NCI-H2196 treated with DMSO at 0.1 percent for 48 hours (cell line): ENCODE measurements at regions not wholly inside any gene's neighbourhood (a gene's known extent, or its start where the extent isn't known, plus 50 kb on each side); places are given as distances from the start of the nearest gene placed in this dataset.
A peak's percentile ranks its signal among the peaks of the same experiment; 100 is the strongest.
"Not testable (repeated sequence)": the region's sequence is repeated elsewhere in the genome, so short reads cannot be mapped to it uniquely, and the experiment has no call there.

ENCODE experiments used
- DNase-seq: peaks from one replicate; lab custom pipeline; 2025; ENCODE audit not compliant: unreplicated experiment; lab: John Stamatoyannopoulos, UW

DNA sequence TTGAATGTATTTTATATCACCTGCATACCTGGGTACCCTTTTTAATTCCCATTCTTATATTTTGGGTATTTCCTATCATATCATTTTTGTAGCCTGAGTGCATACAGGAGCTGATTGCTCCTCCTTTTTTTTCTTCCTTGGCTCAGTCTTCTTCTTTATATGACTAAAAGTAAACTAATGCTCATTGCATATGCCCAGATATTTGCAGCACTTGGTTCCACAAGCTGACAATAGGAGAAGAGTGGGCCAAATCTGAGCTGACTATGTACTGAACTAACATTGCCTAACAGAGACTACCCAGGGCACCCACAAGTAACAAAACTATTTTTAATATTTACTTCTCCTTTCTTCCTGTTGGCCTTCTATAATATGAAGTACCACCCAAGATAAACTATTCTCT, 131.7 kb upstream of the SPOPL start:
- DNase-seq, result no peak

DNA sequence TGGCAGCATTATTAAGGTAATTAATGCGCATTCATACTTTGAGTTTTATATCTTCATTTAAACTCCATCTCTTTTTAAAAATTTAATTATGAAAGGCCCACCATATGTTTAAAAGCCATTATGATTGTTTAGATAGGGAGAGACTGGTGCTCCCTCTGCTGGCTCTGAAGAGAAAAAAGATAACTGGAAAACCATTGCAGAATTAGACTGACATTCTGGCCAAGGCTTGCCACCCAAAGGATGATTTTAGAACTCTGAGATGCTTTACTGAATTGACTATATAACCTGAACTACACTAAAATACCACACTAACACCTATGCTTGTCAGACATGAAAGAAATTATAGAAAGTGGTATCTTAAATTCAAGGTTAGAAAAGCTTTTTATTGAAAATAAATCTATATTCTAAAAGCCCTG, 127.6 kb upstream of the SPOPL start:
- peak; percentile 12 for DNase-seq

DNA sequence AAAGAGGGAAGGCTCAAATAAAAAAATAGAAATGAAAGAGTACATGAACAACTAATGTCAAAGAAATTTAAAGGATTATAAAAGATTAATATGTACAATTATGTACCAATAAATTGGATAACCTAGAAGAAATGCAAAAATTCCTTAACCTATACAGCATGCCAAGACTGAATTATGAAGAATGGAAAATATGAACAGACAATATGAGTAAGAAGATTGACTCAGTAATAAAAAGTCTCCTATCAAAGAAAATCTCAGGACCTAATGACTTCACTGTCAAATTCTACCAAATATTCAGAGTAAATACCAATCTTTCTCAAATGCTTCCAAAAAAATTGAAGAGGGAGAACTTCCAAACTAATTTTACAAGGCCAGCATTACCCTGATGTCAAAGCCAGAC, 120.2 kb upstream of the SPOPL start:
- DNase-seq, result no peak

DNA sequence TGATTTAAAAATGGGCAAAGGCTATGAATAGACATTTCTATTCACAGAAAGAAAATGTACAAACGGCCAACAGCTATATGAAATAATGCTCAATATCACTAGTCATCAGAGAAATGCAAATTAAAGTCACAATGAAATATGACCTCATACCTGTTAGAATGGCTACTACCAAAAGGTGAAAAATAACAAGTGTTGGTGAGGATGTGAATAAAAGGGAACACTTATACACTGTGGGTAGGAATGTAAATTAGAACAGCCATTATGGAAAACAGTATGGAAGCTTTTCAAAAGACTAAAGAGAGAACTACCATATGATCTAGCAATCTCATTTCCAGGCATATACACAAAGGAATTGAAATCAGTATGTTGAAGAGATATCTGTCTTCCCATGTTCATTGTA, 118.9 kb upstream of the SPOPL start:
- DNase-seq, result no peak

DNA sequence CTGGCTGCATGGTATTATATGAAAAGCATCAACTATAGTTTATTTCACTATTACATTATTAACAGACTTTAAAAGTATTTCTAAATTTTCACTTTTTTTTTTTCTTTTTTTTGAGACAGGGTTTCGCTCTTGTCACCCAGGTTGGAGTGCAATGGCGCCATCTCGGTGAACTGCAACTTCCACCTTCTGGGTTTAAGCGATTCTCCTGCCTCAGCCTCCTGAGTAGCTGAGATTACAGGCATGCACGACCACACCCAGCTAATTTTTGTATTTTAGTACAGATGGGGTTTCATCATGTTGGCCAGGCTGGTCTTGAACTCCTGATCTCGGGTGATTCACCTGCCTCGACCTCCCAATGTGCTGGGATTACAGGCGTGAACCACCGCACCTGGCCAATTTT, 115.4 kb upstream of the SPOPL start:
- not testable (repeated sequence) for DNase-seq

DNA sequence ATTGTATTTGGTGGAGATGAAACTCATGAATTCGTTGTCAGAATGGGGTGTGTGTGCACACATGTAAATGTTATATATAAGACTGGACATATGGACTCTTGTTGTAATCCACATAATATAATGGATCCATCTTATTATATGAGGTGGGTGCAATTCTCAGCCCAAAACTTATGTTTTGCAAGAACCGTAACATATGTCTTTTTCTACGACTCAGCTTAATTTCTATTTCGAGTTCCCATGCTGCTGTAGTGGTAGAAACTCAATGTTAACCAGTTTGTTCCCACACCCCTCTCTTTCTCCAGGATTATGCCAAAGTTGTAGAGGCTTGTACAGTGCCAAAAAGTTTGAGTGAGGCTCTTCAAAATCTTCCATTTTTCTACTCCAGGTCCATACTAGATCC, 112.5 kb upstream of the SPOPL start:
- DNase-seq, result no peak

DNA sequence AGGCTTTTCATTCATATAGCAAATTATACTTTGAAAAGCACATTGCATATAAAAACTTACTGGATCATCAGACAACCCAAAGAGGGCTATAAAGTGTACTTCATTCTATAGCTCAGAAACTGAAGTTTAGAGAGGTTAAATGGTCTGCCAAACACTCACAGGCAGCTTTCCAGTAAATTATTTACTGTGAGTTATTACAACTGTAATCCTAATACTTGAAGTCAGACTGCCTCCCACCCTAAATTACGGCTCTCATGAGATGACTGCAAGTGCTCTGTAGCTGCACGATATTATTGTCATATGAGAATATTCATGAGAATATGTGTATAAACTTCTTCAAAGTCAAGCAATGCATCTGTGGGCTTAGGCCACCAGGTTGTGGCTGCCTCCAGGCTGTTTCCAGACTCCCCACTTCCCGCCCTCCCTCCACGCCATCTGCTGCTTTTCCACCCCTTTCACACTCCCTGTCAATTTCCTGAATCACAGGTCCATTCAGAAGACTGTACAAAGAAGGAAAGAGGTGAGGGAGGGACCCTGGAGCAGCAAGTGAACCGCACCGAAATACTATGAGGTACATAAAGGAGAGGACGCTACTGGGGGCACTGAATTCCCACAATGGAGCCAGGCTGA, 111.1 kb upstream of the SPOPL start:
- DNase-seq, result no peak

DNA sequence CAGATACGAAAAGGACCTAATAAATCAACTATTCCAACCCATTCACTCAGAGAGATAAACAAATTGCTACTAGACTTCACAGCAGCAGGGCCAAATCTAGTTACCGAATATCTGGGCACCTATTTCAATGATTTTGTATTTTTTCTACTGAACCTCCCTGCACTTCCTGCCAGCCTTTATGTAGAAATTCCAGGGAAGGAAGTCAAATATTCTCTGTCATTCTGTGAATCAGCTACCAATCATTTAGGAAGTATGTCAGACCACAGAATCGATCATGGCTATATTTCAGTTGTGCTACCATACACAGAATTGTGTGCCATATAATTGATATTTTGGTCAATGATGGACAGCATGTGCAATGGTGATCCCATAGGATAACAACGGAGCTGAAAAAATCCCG, 109.6 kb upstream of the SPOPL start:
- DNase-seq, result no peak

DNA sequence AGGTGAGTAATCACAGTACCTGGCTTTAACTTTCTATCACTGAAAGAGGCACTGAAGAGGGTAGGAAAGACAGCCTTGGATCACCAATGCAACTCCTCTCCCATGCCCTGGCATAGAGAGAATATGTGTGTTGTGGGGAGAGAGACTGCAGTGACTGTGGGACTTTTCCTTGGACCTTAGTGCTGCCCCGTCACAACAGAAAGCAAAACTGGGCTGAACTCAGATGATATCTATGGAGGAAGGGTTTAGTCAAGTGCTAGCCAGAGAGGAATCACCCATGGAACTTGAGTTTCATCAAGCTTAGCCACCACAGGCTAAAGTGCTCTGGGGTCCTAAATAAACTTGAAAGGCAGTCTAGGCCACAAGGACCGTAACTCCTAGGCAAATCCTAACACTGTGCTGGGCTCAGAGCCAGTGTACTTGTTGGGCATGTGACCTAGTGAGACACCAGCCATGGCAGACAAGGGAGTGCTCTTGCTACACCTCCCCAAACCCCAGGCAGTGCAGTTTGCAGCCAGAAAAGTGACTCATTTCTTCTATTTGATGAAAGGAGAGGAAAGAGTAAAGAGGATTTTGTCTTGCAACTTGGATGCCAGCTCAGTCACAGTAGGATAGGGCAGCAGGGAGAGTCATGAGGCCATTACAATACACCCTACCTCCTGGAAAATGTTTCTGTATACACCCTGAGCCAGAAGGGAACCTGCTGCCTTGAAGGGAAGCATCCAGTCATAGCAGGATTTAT, 105.8 kb upstream of the SPOPL start:
- no peak for DNase-seq

DNA sequence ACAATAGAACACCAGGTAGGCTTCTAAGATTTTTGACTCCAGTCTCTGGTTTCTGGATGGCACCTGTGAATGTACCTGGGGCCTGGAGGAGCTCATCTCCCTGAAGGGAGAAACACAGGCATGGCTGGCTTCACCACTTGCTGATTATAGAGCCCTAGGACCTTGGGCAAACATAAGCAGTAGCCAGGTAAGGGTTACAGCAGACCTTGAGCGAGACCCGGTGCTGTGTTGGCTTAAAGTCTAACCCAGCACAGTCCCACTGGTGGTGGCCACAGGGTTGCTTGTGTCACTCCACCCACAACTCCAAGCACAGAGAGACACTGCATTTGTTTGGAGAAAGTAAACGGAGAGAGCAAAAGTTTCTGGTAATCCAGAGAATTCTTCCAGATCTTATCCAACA, 104.7 kb upstream of the SPOPL start:
- DNase-seq, result no peak

DNA sequence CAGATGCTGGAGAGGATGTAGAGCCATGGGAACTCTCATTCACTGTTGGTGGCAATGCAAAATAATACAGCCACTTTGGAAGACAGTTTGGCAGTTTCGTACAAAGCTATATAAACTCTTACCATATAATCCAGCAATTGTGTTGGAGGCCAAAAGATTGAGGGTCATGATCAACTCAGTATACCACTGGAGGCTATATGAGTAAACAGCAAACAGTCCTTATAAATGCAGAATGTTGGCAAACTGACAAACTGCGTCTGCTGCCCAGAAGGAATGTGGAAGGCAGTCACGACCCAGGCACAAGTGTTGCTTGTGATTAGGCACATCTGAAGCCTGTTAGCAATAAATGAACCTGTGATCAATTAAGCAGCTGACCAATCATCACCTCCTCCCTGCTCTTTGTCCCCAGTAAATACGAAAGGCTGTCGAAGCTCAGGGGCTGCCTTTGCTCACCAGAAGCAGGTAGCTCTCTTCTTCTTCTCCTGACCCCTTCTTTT, 98.1 kb upstream of the SPOPL start:
- DNase-seq, result no peak

DNA sequence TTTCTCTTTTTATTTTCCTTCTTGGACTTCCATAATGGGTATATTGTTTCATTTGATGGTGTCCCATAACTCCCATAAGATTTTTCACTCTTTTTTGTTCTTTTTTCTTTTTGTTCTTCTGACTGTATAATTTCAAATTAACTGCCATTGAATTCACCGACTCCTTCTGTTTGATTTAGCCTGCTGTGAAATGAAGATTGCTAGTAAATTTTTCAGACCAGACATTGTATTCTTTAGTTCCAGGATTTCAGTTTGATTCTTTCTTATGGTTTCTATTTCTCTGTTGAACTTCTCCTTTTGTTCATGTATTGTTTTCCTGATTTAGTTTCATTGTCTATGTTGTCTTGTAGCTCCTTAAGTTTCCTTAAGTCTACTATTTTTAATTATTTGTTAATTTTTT, 87.6 kb upstream of the SPOPL start:
- DNase-seq, result no peak

DNA sequence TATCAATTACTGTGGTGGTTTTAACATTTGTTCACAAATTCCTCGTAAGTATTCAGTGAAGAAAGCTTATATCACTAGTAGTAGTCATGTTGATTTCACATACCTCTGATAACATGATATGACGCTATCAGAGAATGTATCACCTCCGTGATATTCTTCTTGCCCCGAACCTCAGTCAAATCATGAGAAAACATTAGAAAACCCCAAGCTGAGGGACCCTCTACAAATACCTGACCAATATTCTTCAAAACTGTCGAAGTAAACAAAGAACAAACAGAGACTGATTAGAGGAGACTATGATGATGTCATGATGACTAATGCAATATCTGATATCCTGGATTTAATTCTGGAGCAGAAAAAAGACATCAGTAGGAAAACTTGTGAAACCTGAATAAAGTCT, 85.6 kb upstream of the SPOPL start:
- no peak for DNase-seq

DNA sequence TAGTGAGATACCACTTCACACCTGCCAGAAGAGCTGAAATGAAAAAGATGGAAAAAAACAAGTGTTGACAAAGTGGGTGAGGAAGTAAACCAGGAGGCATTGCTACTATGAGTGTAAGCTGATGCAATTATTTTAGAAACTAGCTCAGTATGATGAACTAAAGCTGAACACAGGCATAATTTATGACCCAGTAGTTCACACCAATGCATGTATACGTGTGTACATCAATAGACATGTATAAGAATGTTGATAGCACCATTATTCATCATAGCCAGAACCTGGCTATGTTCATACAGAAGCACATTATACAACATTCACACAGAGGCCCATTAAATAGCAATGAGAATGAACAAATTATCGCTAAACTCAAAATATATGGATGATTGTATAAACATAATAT, 83.1 kb upstream of the SPOPL start:
- no peak for DNase-seq

DNA sequence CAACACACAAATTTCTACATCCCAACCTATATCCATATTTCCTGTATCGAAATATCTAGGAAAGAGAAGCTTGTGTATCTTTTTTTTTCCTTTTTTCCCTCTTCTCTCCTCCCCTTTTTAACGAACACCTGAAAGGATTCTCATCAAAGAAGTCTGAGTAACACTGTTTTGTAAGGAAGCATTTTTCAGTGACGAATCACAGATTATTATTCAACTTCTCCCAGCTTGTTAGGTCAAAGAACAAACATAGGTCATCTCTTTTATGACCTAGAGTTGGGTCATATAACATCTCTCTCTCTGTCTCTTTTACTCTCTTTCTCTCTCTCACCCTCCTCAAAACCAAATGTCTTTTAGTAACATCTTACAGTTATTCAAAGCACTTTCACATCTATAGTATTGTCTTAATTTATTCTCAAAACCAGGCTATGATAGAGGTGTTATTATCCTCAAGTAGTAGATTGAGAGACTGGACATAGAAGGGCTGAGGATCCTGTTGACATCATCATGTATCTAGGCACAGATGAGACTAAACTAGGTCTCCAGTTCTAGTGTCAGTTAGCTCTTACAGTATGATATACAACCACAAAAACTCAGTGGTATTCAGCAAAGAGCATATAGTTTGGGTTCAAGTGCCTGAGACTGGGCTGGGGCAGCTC, 80.1 kb upstream of the SPOPL start:
- no peak for DNase-seq

DNA sequence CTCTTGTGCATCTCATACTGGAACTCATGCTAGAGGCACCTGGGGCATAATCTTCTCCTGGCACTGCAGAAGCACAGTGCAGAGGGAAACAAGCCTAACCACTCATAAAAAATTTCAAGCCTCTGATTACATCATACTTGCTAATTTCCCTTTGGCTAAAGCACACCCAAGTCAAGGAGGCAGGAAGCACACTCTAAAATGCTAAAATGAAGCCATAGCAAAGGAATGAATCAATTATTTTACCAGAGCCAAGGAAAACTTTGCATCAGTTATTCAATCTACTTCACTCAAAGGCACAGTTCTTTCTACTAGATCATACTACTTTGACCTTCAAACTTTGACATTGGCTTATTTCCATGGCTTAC, 79.6 kb upstream of the SPOPL start:
- DNase-seq, result no peak

DNA sequence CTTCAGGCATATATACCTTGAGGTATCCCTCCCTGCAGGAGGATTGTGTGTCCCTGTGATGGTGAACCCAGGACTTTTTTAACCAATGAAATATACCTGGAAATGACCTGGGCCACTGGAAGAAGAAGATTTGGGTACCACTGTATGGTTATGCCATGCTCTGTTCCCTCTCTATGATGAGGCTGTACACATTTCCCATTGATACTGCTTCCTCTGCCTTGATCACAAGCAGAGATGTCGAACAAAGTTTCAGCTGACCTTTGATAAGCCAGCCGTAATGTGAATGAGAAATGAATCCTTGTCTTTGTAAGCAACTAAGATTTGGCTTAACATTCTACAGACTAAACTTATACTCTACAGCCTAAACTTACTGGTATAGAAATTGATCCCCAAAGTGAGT, 78.4 kb upstream of the SPOPL start:
- DNase-seq, result no peak

DNA sequence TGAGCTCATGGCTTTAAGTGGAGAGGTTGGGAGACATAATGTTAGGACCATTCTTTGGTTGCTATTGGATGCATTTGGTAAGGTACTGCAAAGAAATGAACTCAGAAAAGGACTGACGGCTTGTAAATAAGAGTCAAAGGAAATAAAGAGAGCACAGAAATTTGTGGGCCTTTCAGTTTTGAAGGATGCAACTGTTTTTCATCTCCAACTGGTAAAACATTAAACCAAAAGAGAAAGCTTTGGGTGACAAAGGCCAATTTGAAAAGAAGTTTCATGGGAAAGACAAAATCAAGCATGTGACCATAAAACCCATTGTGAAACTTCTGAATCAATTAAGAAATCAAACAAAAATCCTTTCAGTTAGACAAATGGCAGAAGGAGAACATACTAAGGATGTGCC, 77.8 kb upstream of the SPOPL start:
- DNase-seq, result no peak

DNA sequence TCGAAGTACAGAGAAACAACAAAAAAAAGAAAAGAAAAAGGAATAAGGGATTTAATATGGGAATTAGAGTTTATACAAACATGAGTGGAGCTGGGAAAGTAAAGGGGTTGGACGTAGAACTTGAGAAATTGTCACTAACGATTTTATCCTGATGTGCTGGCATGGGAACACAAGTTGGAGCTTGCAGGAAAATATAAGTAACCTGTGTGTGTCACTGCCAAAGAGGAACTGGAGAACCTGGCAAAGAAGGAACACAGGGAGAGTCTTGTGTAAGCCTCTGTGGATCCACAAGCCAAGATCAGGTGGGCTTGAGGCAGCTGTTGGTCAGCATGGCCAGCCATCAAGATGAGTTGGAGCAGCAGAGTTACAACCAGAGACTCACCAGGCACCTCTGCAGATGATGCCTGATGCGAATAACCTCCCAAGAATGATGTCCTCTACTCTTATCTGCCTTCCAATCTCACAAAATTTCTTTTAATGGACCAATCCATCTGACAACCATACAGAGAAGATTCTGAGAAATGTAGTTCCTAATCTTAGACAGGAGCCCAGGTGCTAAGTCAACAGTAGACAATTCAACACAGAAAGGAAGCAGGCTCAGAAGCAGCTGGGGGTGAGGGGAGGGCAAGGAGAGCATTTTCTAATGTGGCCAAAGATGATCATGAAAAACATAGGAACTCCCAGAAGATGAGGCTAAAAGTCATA, 77.0 kb upstream of the SPOPL start:
- DNase-seq, result no peak

DNA sequence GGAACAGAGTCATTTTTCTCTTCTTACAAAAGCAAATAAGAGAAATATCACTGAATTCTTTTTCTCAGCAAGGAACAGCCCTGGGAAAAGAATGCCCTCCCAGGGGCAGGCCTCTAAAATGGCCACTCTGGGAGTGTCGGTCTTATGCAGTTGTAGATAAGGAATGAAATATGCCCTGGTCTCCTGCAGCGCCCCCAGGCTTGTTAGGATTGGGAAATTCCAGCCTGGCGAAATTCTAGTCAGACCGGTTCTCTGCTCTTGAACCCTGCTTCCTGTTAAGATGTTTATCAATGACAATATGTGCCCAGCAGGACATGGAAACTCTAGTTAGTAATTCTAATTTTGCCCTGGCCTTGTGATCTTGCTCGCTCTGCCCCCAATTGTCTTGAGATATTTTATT, 75.5 kb upstream of the SPOPL start:
- DNase-seq, result not testable (repeated sequence)

DNA sequence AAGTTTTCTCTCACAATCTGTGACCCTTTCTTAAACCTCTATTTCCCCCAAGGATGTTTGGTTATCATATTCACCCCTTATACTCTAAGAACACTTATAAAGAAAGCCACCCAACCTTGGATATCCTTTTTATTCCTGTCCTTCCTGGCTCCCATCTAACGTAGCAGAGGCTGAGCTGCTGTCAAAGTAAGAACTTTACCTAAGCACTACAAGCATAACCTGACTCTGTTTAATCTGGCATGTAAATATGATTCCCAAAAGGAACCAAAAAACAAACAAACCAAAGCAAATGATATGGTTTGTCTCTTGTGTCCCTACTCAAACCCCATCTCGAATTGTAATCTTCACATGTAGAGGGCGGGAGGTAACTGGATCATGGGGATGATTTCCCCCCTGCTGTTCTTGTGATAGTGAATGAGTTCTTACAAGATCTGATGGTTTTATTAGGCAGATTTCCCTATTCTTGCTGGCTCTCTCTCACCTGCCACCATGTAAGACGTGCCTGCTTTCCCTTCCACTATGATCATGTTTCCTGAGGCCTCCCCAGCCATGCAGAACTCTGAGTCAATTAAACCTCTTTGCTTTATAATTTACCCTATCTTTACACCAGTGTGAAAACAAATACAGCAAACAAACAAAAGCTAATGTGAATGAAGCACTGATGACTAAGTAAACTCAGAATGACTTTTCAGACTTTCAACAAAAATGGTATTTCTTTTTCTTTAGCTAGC, 72.7 kb upstream of the SPOPL start:
- DNase-seq, result no peak
